Astrocyte (in vitro differentiated cells and primary cell): ENCODE measurements at regions not wholly inside any gene's neighbourhood (a gene's known extent, or its start where the extent isn't known, plus 50 kb on each side); places are given as distances from the start of the nearest gene placed in this dataset.

ENCODE experiments used
- CTCF ChIP-seq: IDR thresholded peaks from 2 replicates; pipeline ENCODE4 v1.5.1; 2011; ENCODE audit warnings: low read depth, mild to moderate bottlenecking, inconsistent platforms, low read length, moderate library complexity; ENCODE audit not compliant: insufficient read depth
- EZH2 ChIP-seq: IDR thresholded peaks from 2 replicates; pipeline ENCODE4 v1.6.1; 2012; ENCODE audit warnings: mild to moderate bottlenecking, low read length, inconsistent platforms; ENCODE audit not compliant: insufficient read depth

- TF ChIP-seq CTCF (no peak), EZH2 (no peak)
Measured at GRCh38 chr16:26569793-26570192, 496.9 kb upstream of the C16orf82 start.
